SU-DHL-6 (cell line): ENCODE measurements at regions not wholly inside any gene's neighbourhood (a gene's known extent, or its start where the extent isn't known, plus 50 kb on each side); places are given as distances from the start of the nearest gene placed in this dataset.

ENCODE experiments used
- EZH2phosphoT487 ChIP-seq: fragments of 200-600 bp; sonication (generic), shearing (Covaris generic); conservative IDR thresholded peaks from 2 replicates; pipeline ENCODE4 v1.6.1; 2018; ENCODE audit warnings: mild to moderate bottlenecking, antibody characterized with exemption, low read length, moderate library complexity, mixed read lengths
- TF ChIP-seq, protein P1 (sequence below): fragments of 200-600 bp; sonication (generic); IDR thresholded peaks from one replicate; pipeline ENCODE4 v1.5.1; 2017; ENCODE audit warnings: antibody characterized with exemption, mild to moderate bottlenecking, low read length, moderate library complexity; ENCODE audit not compliant: insufficient read depth, poor library complexity, severe bottlenecking

DNA sequence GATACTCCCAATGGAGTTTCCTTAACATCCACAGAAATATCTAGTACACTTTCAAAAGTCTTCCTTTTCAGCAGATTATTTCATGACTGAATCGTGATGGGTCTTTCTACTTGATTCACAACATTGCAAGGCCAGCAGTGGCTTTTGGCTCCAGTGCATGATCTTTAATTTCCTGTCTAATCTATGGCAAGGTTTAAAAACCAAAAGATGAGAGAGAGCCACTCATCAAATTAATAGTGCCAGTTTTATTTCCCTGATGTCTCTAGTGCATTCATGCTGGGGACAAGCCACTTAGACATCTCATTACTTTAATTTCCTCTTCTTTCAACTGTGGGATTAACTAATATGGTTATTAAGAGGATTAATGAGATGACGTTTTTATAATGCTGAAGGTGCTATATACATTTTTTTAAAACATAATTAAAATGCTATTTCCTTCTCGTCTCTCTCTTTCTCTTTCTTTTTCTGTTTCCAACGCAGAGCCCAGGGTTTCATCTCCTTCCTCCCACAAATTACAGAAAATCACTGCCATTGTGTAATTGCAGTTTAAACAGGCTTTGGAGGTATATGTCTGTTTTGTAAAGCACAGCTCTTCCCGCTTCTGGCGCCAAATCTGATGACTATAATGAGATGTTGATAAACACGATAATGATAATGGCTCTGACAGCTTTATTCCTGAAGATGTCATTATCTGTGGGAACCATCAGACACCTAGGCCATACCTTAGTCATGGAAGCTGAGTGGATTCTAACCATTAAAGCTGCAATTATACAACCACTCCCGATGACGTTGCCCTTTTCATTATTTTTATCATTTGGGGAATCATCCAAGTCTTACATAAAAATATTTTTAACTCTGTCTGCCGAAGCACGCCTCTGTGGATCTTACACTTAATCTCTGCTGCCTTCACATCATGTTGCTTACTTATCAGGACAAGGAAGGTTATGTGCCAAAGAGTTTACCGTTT, 103.1 kb upstream of the PPM1H start:
- TF ChIP-seq EZH2phosphoT487, result no peak
- TF ChIP-seq, protein P1, sequence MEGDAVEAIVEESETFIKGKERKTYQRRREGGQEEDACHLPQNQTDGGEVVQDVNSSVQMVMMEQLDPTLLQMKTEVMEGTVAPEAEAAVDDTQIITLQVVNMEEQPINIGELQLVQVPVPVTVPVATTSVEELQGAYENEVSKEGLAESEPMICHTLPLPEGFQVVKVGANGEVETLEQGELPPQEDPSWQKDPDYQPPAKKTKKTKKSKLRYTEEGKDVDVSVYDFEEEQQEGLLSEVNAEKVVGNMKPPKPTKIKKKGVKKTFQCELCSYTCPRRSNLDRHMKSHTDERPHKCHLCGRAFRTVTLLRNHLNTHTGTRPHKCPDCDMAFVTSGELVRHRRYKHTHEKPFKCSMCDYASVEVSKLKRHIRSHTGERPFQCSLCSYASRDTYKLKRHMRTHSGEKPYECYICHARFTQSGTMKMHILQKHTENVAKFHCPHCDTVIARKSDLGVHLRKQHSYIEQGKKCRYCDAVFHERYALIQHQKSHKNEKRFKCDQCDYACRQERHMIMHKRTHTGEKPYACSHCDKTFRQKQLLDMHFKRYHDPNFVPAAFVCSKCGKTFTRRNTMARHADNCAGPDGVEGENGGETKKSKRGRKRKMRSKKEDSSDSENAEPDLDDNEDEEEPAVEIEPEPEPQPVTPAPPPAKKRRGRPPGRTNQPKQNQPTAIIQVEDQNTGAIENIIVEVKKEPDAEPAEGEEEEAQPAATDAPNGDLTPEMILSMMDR, result no peak
